Heart left ventricle (tissue), 13 donors: ENCODE measurements at regions not wholly inside any gene's neighbourhood (a gene's known extent, or its start where the extent isn't known, plus 50 kb on each side); places are given as distances from the start of the nearest gene placed in this dataset.

Experiments used
- CTCF ChIP-seq, 12 donors: fragments of 200-600 bp; sonication (generic) in 4 of 12; IDR thresholded peaks; one replicate each; pipeline versions ENCODE4 v1.5.0 to v1.8.0; 2018 to 2022; ENCODE audit warnings: antibody characterized with exemption in 12 of 12, mild to moderate bottlenecking in 5 of 12
- POLR2A ChIP-seq, 2 donors: fragments of 450-650 bp; IDR thresholded peaks; one replicate each; pipeline ENCODE4 v1.6.1; 2017; ENCODE audit warnings: antibody characterized with exemption in 2 of 2, mild to moderate bottlenecking in 2 of 2, moderate library complexity in 2 of 2
- donor health status: ischemic (EF 13 %, LVEDD 7.1; RV severe dilation, severe dysfunction).
- donor health status: DM: no; HTN: yes; CAD: no.
- donor health status: DM: no; HTN: no; CAD: no.
- donor health status: ischemic (EF 25% LVEDD 6.9; RV normal size, moderate dysfunction).
- donor health status: ischemic (EF 25% LVEDD 5.7; RV mildly dilated, moderate dysfunction).
- donor health status: ischemic (EF 35%, LVEDD 5.7; RV mildly dilated, moderate dysfunction).
- donor health status: nonischemic (EF 11% LVEDD 7.7; RV severe dilation, severe dysfunction).
- donor health status: DM: yes; HTN: yes; CAD: no.
- donor health status: PGD.
- donor health status: ischemic (EF 29% LVEDD 5.4; RV normal size, mild dysfunction).
- donor health status: nonischemic (EF 23%, LVEDD 6.1; RV moderate dilation, normal function).

GRCh38 chr2:176415174-176415895 lies 146.1 kb downstream of the MTX2 start:
- TF ChIP-seq CTCF (IDR thresholded peaks at IDR 0.05) (no peak), POLR2A (IDR thresholded peaks at IDR 0.05) (no peak)
